Kidney glomerular epithelial cell (primary cell): ENCODE measurements at regions not wholly inside any gene's neighbourhood (a gene's known extent, or its start where the extent isn't known, plus 50 kb on each side); places are given as distances from the start of the nearest gene placed in this dataset.

ENCODE experiments used
- DNase-seq: peaks from one replicate; lab custom pipeline; 2025; lab: John Stamatoyannopoulos, UW

DNA sequence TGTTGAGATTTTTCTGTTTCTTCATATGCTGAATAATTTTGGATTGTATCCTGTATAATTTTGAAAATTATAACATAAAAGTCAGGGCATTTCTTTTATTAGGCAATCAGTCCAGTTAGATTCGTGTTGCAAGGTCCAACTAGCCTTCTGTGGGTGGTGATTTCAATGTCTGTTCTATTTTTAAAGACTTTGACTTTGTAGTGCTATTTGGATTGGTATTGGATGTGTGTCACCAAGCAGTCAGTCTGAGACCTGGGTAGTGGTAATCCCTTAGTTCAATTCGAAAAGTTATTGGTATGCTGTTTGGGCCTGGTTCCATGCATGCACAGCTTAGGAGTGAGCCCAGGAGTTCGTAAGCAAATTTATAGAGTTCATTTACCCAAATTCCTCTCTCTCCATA lies 82.2 kb downstream of the EPDR1 start:
- no peak for DNase-seq

DNA sequence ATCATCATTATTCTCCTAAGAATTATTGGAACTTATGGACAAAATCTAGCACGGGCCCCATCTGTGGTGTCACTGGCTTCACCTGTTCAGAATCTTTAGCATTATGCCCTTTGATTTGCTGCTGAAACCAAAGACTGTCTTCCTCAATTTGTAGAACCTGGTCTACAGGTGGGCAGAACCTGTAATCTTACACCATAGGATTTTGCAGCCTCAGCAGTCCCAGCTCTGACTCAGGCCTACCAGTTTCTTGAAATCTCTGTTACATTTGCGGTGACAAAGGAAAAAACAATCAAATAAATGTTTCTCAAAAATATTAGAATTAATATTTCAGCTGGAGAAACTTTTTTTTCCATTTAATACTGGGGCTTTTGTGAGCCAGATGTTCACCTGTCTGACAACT lies 86.1 kb downstream of the EPDR1 start:
- DNase-seq = no peak

DNA sequence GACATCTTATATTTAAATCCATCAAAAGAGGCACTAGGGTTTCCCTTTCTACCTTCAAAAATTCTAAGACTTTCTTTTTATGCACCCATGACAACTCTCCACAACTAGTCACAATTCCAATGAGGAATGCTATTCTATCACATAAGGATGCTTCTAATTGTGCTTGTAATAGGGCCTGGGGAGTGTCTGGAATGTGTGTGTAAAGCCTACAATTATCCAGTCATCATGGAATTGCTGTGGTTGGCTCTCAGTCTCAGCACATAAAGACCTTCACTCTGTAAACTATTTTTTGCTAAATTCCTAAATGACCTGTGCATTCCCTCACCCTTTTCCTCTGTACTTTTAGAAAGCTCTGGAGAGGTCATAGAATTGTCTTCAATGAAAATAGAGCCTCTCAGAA lies 86.7 kb downstream of the EPDR1 start:
- DNase-seq = no peak

DNA sequence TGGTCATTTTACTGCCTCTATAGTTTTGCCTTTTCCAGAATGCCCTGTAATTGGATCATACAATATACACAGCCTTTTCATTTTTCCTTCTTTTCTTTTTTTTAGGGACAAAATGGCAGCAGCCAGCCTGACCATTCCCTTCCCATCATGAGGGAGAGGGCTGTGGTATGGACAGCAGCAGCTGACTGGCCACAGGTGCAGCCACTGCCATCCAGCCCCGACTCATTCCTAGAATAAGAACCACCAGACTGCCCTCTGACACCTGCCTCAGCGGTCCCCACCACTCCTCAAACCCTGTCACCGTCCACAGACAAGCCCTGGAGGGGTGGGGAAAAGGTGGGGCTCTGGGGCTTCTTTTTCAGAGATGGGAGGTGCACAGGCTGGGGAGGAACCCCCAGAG lies 92.8 kb downstream of the EPDR1 start:
- no peak for DNase-seq

DNA sequence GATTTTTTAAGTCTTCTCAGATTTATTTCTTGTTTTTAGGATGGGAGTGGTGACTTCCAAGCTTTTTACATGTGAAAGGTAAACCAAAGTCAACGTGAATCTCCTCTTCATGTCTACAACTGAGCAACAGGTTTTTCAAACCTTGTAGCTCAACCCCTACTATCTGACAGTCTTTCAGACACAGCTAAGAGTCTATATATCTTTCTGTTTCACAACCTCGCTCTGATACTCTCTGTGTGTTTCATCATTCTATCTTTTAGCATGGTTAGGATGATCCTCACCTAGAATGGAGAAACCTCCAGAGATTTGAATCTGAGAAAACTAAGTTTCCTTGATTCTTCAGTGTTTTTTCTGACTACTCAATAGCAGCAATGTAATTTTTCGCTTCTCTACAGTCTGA lies 96.1 kb downstream of the EPDR1 start:
- DNase-seq = no peak

DNA sequence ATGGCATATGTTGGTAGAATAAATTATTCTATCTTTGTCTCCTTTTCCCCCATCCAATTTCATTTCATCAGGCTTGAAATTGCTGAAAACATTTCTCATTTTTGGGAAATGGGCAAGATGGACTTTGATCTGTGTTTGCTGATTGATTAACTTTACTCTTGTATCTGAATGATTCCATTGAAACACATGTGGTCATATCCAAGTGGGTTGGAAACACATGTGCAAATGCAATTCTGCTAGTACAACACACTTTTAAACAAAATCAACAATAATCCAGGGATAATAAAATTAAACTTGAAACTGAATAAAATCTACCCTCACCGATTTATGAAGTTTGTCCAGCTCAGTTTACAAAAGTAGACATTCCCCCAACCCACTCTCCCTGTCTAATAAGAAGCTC lies 96.9 kb downstream of the EPDR1 start:
- no peak for DNase-seq

DNA sequence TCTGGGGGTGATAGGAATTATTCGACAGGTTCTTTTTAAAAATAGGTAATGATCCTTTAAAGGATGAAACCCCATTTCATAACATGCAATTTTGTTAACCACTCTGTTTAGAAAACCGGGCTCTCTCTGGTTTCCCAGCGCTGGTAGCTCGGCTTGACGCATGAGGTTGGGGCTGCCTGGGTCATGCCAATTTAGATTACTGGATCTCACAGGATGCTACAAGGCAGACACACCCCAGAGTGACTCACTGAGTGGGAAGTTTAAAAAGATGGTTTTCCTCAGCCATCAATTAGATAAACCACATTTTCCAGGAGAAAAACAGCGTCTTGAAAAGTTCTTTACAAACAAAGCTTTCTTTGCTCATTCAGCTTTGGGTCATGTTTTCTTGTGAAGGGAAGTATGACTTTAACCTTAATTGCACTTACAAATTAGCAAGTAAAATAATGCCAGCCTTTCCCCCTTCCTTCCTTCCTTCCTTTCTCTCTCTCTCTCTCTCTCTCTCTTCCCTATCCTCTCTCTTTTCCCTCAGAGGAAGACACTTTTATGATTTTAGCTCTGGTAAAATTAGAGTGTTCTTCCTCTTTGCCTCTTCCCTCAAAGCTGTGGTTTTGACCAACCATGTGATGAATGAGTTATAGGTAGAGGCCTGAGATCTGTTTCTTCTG lies 99.8 kb downstream of the EPDR1 start:
- DNase-seq = no peak

DNA sequence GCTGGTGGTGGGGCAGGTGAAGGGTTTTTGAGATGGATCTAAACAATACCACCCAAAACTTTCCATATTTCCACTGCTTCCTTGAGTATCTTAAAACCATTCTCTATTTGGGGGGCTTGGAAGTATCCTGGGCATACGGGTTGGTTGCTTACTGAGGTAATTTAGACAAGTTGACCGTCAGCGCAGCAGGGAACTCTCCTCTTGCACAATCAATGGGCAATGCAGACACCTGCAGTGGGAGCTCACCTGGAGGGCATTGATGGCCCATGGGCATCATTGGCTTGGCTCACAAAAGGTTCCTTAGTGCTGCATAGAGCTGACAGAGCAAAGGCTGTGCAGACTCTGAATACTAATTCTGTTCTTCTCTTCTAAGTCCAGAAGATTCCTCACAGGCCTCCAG lies 101.5 kb downstream of the EPDR1 start:
- DNase-seq = no peak

DNA sequence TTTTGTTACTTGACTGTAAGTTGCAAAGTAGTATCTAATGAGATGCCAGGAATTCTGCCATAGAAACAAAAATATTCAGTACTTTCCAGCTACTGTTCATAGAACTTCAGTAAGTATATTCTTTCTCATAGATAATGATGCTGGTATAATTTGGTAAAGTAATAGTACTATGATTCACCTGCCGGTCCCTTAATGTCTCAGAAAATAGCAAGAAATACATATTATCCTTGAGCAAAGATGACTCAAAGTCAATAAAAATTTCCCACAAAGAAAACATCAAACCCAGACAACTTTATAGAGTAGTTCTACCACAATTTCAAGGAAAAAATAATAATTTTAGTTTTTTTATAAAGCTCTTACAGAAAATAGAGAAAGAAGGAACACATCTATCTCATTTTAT lies 105.4 kb downstream of the EPDR1 start:
- no peak for DNase-seq

DNA sequence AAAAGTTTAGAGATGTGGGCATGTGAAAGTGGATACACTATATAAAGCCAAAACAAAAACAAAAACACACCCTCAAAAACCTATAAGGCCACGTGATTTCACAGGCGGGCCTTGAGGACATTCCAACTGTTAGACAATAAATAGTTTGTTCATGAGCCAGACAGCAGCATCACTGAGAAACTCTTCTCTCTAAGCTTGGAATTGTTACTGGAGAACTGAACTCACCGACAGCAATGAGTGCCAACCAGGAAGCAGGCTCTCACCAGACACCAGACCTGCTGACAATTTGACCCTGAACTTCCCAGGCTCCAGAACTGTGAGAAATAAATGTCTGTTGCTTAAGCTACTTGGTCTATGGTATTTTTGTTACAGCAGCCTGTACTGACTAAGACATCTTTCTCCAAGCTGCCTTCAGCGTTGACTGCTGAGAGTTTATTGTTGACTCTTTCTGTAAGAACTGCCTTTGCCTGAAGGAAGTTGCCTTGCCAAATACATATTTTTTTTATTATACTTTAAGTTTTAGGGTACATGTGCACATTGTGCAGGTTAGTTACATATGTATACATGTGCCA lies 107.5 kb downstream of the EPDR1 start:
- DNase-seq = no peak

DNA sequence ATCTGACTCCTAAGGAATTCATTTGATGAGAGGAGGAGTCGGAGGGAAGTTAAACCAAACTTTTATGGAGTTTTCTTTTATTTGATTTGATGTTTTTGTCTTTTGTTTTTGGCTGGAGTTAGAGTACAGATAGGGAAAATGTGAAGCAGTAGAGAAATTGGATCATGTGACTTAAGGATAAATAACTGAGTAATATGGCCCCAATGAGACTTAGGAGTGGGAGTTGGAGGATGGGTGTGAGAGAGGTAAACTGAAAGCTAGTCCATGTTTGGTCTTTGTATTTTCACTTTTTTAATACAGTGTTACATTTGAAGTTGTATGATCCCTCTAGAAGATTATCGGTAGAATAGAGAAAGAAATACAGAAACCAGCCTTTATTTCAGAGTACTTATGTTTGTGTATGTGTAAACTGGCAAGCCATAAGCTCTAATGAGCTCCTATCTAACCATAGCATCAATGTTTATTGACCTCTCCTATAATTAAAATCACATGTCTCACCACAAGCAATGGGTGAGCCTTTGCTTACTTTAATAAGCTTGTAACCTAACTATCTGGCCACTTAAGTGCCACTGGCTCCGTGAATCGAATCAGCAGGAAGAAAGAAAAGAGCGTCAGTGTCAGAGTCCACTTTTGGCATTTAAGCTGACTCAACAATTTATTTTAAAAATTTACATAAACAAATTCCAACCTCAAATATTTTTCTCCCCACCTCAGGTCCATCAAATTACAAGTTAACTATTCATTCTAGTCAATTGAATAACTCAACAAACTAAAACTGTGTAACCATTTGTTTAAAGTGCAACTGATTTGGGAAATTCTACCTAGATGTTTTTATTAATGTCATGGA lies 113.8 kb downstream of the EPDR1 start:
- DNase-seq = no peak

DNA sequence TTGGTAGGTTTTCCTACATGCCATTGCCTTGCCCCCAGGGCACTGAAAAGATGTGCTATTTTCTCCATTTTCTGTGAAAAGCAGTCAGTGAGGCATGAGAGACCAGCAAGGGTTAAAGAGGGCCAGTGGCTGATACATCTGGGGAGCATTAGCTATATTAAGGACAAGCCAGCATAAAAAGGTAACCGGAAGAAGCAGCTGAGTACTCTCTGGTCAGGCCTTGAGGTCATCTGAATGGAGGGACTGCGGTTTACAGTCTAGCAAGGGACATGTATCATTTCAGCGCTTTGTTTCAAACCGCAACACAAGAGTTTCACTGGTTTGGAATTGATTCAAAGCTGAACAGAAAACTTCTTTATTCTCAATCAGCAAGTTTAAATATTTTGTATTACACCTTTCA lies 120.4 kb downstream of the EPDR1 start:
- DNase-seq = no peak

DNA sequence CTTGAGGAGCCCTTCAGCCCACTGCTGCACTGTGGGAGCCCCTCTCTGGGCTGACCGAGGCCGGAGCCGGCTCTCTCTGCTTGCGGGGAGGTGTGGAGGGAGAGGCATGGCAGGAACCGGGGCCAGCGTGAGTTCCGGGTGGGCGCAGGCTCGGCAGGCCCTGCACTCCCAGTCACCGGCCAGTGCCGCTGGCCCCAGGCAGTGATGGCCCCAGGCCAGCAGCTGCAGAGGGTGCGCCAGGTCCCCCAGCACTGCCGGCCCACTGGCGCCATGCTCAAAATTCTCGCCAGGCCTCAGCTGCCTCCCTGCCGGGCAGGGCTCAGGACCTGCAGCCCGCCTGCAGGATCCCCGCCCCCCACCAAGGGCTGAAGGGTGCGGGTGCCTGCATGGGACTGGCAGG lies 128.4 kb upstream of the STARD3NL start:
- no peak for DNase-seq

DNA sequence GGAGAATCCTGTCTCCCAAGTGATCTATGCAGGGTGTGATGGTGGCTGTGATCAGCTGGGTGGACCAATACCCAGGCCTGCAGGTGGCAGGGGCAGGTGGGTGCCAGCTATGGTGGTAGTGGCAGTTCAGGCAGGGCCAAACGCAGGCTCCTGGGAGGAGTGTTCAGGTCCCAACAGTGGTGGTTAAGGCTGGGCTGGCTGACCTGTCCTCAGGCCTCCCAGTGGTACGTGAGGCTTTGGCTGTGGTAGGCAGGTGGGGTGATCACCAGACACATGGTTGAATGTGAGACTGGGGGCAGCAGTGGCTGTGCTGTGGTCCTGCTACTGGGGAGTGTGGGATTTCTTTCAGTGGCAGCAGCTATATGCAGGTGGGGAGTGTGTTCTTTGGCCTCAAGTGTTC lies 126.7 kb upstream of the STARD3NL start:
- no peak for DNase-seq

DNA sequence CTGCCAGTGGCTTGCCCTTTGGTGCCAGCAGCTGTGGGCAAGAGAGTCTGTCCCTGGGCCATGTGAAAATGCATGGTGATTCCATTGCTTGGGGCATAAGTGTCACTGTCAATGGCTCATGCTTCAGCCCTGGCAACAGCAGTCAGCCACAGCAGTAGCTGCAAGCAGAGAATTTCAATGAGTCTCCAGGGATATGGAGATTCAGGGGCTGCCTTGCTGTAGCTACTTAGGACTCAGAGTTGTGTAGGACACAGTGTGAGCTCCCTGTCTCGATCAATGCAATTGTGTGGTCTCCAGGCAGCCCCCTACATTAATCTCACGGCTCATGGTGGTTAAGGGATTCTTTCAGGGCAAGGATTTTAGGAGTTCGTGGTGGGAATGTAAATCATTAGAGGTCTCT lies 126.3 kb upstream of the STARD3NL start:
- DNase-seq = no peak

DNA sequence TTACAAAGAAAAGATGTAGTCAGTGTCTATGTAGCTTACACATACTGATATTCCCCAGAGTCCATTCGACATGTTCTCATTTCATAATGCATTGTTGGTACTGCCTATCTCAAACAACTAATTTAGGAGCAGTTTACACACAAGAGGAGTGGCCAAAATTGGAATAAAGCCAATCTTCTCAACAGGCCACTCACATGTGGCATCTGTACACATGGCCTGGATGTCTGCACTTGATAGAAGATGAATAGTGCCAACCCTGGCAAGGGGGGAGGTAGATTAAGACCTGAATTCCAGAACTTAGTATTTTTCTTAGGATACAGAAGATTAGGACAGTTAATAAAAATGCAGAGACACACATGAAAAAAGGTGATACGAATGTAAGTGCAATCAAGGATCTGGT lies 125.3 kb upstream of the STARD3NL start:
- no peak for DNase-seq

DNA sequence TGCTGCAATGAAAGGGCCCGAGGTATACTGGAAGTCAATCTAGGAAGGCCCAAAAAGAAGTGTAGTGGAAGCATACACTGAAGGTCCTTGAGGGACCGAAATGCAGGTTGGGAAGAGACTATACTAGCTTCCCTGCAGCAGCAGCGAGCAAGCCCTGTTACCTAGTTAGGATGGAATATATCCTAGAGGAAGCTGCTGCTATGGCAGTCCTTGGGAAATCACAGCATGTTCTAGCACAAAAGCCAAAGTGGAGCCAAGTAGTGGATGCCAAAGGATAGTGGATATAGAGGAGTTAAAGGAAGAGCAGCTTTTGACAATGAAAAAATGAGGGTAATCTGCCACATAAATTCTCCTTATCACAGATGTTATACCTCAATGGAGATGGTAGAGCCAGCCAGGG lies 123.8 kb upstream of the STARD3NL start:
- DNase-seq = no peak

DNA sequence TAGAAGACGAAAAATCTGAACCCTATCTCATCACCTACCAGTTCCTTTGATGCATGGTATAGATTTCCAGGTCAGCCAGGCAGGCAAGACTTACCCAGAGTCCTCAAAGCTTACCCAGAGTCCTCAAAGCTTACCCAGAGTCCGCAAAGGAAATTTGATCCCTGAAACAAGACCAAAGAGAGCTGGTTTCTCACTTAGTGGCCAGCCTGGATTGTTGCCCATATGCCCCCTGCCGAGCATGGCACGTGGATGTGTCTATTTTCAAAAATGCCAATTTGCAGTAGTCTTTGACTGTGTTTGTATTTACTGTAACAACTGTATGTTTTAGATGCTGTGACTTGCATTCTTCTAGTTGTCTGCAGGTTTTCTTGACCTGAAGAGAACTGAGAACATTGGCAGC lies 120.2 kb upstream of the STARD3NL start:
- DNase-seq = no peak

DNA sequence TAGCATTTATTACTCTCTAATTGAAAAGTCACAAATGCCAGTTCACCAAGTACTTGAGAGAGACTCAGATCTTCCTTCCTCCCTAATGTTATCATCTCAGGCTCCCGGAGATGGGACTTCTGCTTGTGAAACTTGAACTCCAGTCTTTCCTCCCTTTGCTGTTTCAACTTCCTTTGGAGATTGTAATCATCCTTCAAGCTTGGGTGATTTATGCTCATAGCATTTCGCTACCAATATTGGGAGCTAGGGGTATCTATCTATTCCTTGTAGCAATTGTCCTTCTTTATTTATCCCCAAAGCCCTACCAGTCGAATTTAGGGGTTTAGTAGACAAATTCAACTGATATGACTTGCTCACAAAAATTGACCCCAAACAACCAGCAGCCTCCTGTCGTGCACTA lies 117.9 kb upstream of the STARD3NL start:
- DNase-seq = no peak

DNA sequence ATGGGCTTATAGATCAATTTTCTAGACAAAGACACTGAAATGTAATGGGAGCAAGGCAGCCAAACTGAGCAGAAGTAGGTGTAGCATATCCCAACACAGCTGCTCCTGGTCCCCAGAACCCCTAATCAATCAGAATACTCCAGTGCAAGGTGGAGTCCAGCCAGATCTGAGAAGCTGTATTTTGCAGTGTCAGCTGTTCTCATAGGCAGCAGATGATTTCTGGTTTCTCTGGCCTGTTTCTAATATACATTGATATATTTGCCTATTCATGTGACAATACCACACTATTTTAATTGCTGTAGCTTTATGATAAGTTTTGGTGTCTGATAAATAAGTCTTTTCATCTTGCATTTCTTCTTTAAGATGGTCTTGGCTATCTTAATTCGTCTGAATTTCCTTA lies 117.4 kb upstream of the STARD3NL start:
- no peak for DNase-seq

DNA sequence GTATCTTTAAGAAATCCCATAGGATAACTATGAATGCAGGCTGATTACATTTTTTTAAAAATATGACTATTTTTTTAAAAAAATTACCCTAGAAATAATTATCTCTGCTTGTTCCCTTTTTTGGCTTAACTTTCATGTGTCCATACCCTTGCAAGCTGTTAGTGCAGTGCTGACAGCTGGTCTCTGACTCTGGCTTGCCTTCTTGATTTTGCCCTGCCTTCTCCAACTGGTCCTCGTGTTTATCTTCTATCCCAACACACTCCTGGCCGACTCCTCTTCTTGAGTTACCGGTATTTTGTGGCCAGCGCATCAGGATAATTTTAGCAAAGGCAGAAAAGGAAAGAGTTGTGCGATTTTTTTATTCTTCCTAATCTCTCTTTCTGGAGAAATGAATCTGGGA lies 111.7 kb upstream of the STARD3NL start:
- DNase-seq = no peak

DNA sequence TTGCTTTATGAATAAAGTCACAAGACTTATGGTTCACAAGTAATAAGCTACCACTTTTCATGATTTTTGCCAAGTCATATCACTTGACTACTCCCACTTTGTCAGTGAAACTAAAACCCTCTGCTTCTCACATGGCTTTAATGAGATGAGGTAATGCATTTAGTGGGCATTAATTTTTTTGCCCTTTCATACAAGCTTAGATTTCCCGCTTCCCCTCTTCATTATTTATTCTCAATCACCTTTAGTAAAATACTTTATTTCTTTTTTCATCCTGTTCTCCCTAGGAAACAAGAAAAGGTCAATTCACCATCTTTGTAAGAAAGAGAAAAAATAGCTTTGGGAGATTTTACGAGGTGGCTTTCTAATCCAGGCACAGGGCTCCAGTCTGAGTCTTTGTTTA lies 109.6 kb upstream of the STARD3NL start:
- DNase-seq = no peak

DNA sequence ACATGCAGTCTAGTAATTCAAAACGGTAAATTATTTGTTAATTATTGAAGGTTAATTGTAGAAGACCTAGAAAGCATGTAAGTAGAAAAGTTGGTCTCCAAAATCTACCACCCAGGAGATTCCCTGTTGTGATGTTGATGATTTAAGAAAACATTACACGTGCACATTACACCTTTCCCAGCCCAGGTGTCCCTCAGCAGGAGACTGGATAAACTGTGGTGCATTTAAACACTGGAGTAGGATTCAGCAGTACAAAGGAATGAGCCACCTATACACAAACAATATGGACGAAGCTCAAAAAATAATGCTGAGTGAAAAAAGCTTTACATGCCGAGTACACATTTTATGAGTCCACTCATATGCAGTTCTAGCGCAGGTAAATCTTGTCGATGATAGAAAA lies 109.0 kb upstream of the STARD3NL start:
- DNase-seq = no peak

DNA sequence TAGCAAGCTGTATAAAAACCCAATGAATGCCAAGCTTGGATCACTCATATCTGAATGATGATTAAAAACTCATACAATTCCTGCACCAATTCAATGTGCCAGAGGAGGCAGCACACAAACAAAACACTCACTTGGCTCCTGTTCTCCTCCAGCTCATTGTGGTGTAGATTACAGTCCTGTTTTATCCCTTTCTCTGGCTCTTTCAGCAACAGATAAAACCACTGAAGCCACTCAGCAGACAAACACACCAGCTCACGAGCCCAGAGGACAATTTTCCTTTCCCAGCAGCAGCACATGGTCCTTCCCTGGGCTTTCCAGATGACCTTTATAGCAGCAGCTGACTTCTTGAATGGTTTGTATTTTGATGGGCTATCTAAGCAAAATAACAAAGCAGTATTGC lies 107.3 kb upstream of the STARD3NL start:
- peak; percentile 12 for DNase-seq
